ENCODE measurements at regions not wholly inside any gene's neighbourhood (a gene's known extent, or its start where the extent isn't known, plus 50 kb on each side); places are given as distances from the start of the nearest gene placed in this dataset.

DNA sequence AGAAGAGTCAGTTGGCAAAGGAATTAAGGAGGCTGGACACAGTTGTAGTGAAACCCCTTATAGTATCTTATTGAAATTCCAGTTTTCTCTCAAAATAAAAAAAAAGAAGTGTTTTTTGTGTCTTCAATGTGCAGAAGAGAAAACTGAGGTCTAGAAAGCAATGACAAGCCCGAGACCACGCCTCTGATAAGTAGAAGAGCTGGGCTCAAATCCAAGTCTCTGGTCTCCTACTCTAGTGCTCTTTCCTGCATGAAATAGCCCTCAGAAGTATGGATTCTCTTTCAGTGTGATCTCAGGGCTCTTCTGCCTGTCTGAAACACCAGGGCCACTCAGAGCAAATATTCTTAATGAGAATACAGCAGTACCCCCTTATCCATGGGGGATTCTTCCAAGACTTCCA lies 200.9 kb downstream of the KIF18A start:
- DNase-seq: no peak

GRCh38 chr11:27904358-27905055 lies 203.4 kb downstream of the KIF18A start:
- no peak for DNase-seq

DNA sequence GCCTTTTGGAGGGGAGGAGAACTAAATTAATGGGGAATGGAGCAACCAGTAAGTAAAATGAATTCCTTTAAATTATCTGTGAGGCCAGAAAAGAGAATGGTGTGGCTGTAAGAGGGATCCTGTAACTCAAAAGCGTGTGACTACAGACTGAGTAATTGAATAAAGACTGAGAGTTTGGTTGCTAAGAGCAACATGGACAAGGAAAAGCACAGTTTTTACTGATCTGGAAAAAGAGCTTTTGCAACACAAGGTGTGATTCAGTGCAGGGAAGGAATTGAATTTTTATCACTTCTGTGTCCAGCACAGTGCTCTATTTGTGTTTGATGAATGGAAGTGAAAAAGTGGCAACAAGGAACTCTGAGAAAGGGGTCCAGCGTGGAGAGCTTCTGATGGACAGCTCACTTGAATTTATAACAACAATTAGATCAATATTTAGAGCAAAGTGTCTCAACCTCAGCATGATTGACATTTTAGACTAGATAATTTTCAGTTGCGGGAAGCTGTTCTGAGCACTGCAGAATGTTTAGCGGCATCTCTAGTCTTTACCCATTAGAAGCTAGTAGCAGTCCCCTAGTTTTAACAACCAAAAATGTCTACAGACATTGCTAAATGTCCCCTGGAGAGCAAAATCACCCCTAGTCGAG lies 202.8 kb upstream of the BDNF start:
- DNase-seq: peak in 1 of 58 donors; percentile 3

DNA sequence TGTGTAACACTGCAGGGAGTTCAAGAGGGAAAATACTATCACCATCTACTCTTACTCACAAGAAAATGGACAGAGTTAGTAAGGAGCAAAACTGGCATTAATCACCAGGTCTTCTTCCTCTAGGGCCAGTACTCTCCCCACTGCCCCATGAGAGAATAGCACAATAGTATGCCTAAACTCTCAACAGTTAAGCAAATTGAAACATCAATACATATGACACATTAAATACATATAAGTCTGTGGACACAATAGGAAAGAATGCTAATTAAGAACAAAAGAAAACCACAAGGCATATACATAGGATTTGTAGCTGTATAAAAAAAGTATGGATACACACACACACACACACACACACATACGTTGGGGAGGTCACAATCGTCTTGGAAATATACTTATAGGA lies 197.9 kb upstream of the BDNF start:
- no peak for DNase-seq

GRCh38 chr11:27896096-27896495 lies 195.8 kb upstream of the BDNF start:
- no peak for DNase-seq

- DNase-seq: no peak
These were observed 194.3 kb upstream of the BDNF start for GRCh38 chr11:27894552-27894951.

GRCh38 chr11:27886857-27887256 lies 186.6 kb upstream of the BDNF start:
- DNase-seq: peak in 20 of 58 donors; percentile 1 to 41 (median 7)

- no peak for DNase-seq
These were observed 181.9 kb upstream of the BDNF start for GRCh38 chr11:27882066-27882697.

DNA sequence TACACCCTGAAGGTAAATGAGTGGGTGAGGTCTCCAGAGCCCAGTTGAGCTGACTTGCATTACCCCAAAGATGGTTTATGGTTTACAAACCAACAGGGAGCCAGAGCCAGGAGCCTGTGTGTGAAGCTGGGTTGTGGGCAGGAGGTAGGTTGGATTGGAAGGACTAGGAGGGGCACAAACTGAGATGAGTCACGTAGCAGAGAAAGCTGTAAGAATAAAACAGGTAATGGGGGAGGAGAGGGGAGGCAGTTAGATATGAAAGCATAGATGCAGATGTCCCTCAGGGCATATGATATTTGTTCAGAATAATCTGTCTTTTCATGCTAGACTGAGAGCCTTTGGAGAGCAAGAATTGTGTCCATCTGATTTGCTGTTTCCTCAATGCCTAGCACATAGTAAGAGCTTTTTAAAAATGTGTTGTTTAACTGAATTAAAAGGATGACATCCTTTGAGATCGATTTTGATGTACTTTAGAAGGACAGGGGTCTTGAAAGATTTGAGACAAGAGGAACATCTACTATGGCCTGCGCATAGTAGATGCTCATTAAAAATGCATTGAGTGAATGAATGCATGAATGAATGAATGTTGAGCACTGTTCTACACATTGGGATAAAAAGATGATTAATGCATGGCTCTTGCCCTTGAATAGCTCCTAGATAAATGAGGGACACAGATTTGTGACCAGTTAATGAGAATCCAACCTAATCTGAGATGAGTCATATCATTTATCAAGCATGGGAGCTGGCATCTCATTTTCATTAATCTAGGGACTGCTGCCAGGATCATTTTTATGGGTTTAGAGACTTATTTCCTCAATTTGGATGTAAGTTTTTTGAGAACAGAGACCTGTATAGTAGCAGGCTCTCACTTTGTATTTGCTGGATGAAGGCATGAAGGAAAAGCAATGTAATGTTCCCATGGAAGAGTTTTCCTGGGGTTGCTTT lies 175.8 kb upstream of the BDNF start:
- DNase-seq: no peak

DNA sequence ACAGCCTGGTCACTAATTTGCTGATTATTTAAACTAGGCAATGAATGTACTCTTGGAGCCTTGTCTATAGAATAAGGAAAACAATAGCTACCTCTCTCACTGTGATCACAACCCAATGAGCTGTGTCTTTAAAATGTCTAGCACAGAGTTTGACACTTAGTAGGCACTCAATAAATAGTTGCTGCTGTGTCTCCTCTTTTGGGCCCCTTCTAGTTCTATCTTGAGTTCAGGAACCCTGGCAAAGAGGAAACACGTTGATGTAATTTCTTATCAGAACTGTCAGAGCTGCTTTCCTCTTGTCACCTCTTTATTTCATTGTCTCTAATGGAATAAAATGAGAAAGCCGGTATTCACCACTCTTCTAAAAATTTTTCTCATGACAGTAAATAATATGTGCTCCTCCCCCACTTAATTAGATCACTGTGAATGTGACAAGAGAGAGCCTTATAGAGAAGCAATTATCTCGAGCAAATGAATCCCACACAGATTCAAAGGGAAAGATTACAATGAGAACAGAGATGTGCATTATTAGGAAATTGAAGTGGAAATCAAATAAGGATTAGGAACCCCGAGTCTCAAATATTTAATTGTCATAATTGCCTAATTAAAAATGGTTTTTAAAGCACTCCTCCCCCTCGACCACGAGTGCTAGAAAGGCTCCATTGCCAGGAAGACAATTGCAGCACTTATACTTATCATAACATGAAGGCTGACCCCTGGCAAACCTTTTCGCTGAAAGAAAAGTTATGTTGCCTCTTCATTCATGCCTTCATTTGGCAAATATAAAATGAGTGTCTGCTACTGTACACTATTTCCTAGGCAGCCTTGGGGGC lies 175.0 kb upstream of the BDNF start:
- DNase-seq: no peak

DNA sequence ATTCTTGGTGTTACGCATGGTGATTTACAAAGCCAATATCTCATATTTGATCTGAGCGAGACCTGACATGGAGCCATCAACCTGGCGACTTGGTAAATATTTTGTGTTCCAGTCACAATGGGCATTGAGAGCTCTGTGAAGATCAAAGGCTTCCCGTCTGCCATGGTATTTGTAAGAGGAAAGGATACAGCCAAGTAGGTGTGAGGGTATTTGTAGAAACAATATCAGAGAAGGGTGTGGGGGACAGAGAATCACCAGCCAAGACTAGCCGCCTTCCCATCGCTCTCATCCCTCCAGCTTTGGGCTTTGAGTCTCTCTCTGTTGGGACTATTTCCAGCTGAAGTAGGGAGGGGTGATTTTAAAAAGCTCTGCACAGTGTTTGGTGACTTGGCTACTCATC lies 173.4 kb upstream of the BDNF start:
- DNase-seq: no peak

GRCh38 chr11:27871056-27871455 lies 170.8 kb upstream of the BDNF start:
- no peak for DNase-seq

- DNase-seq: no peak
These were observed 169.4 kb upstream of the BDNF start for GRCh38 chr11:27869701-27870100.

- no peak for DNase-seq
These were observed 168.5 kb upstream of the BDNF start for GRCh38 chr11:27868709-27869108.

DNA sequence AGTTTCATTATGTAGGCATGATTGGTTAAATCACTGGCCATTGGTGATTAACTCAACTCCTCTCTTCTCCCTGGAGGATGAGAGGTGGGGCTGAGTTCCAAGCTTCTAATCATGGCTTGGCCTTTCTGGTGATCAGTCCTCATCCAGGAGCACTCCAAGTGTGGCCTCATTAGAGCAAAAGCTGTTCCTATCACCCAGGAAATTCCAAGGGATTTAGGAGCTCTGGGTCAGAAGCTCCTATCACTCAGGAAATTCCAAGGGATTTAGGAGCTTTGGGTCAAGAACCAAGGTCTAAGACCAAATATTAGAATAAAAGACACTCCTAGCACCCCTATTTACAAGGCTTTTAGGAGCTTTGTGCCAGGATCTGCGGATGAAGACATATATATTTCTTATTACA lies 168.0 kb upstream of the BDNF start:
- DNase-seq: no peak

GRCh38 chr11:27865105-27865504 lies 164.8 kb upstream of the BDNF start:
- DNase-seq: no peak

GRCh38 chr11:27864611-27865010 lies 164.4 kb upstream of the BDNF start:
- DNase-seq: no peak

DNA sequence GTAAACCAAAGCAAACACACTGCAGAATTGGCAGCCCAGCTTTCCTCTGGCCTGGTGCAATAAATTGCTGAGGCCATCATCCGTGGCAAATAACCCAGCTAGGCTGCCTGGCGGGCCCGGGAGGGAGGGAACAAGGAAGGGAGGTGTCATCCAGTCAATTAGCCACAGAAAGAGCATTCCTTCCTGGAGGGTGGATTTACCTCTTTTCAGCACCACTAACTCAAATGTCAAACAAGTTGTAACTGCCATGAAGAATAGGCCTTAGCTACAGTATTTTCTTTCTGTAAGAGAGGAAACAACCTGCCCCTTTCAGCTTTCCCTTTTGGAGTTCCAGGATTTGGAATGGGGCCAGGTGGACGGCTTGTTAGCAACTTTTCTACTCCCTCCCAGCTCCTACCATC lies 163.8 kb upstream of the BDNF start:
- no peak for DNase-seq

DNA sequence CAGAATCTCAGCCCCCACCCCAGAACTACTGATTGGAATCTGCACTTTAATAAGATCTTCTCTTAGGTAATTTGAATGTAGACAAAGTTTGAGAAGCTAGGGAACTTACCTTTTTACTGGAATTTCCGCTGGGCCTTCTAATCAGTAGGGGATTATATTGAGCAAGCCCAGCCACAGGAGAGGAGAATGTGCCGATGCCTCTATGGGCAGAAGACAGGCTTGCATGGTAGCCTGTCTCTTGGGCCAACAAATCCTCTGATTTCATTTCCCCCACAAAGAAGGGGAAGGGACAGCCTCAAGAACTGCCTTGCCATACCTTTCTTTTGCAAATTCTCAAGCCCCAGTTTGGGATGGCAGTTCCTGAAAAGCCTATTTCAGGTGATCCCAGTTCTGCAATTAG lies 163.4 kb upstream of the BDNF start:
- DNase-seq: no peak

- DNase-seq: no peak
These were observed 161.6 kb upstream of the BDNF start for GRCh38 chr11:27861706-27862430.
